Esophagus muscularis mucosa (tissue), 4 donors: ENCODE measurements at regions not wholly inside any gene's neighbourhood (a gene's known extent, or its start where the extent isn't known, plus 50 kb on each side); places are given as distances from the start of the nearest gene placed in this dataset.

ENCODE experiments used
- DNase-seq: peaks from one replicate; pipeline ENCODE4 v3.0.0-alpha.2; 2017; ENCODE audit errors: extremely low spot score
- H3K27ac ChIP-seq, 4 donors: fragments of 200-600 bp; sonication (generic); replicated peaks in 1 of 4; 1 replicate in 3 of 4; 2 replicates in 1 of 4; pipeline ENCODE4 v1.5.1; 2016 to 2019; ENCODE audit warnings: mild to moderate bottlenecking in 1 of 4
- H3K27me3 ChIP-seq, 4 donors: fragments of 200-600 bp; sonication (generic); one replicate each; pipeline versions ENCODE4 v1.5.1 to v1.6.0; 2016 to 2019
- H3K36me3 ChIP-seq, 4 donors: fragments of 200-600 bp; sonication (generic); one replicate each; pipeline ENCODE4 v1.5.1; 2016 to 2019
- H3K4me1 ChIP-seq, 4 donors: fragments of 200-600 bp; sonication (generic); one replicate each; pipeline ENCODE4 v1.5.1; 2016 to 2019
- H3K4me3 ChIP-seq, 4 donors: fragments of 200-600 bp; sonication (generic); 1 replicate in 2 of 4; 2 replicates in 2 of 4; pipeline ENCODE4 v1.5.1; 2016 to 2019; ENCODE audit warnings: mild to moderate bottlenecking in 4 of 4, moderate library complexity in 1 of 4
- H3K9me3 ChIP-seq, 4 donors: fragments of 200-600 bp; sonication (generic); 1 replicate in 3 of 4; 2 replicates in 1 of 4; pipeline ENCODE4 v1.5.1; 2016 to 2019
- EP300 ChIP-seq: sonication (generic); formaldehyde crosslinking; IDR thresholded peaks from one replicate; pipeline ENCODE4 v1.6.1; 2017; ENCODE audit warnings: antibody characterized with exemption
- POLR2A ChIP-seq: fragments of 450-650 bp; IDR thresholded peaks from one replicate; pipeline ENCODE4 v1.6.1; 2017; ENCODE audit warnings: antibody characterized with exemption, moderate library complexity, mild to moderate bottlenecking, low read depth
- POLR2AphosphoS5 ChIP-seq, 2 donors: sonication (generic); formaldehyde crosslinking; IDR thresholded peaks; one replicate each; pipeline ENCODE4 v1.6.1; 2017; ENCODE audit warnings: antibody characterized with exemption in 2 of 2
- WGBS: methylation state at CpG from one replicate; pipeline ENCODE4 v1.1.5; 2018; 5-methylcytosine and 5-hydroxymethylcytosine counted together
- intact Hi-C: fragments of 100-400 bp; cut with DNase I; formaldehyde crosslinking; loops from one replicate; pipeline ENCODE4 v1.15.1; 2023
- TF ChIP-seq, protein P1 (sequence below), 3 experiments: fragments of 200-600 bp in 2 of 3; fragments of 450-650 bp in 1 of 3; sonication (generic) in 2 of 3; IDR thresholded peaks; one replicate each; pipeline ENCODE4 v1.5.1; 2017 to 2019; ENCODE audit warnings: antibody characterized with exemption in 3 of 3, mild to moderate bottlenecking in 2 of 3, moderate library complexity in 1 of 3

DNA sequence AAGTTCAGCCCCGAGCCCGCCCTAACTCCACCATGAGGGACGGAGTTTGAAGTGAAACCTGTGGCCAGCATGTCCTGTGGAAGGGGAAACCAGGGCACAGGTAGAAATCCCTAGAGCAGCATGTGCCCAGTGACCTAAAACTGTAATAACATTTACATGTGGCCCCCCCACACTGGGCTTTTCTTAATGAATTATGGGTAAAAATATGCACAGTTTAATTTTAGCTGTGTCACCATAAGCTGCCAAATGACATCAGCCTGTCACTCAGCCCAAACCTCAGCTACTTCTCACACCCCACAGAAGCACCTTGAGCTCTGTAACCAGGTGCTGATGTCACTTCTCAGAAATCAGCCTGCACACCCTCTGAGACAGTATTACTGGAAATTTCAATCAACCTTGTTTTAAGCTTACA, 50.0 kb upstream of the SLC19A1 start:
- Histone ChIP-seq H3K36me3 (no peaks in the 10 kb centered on the region), H3K9me3 (peaks cover 0 to 14% (median 8%) of the 10 kb centered on the region in 4 donors), H3K27me3 (peaks cover 0 to 68% (median 19%) of the 10 kb centered on the region in 4 donors), H3K27ac (no peak overlapping the region), H3K4me1 (peaks cover 13 to 31% (median 22%) of the 10 kb centered on the region in 4 donors), H3K4me3 (no peak overlapping the region)
- TF ChIP-seq, protein P1, sequence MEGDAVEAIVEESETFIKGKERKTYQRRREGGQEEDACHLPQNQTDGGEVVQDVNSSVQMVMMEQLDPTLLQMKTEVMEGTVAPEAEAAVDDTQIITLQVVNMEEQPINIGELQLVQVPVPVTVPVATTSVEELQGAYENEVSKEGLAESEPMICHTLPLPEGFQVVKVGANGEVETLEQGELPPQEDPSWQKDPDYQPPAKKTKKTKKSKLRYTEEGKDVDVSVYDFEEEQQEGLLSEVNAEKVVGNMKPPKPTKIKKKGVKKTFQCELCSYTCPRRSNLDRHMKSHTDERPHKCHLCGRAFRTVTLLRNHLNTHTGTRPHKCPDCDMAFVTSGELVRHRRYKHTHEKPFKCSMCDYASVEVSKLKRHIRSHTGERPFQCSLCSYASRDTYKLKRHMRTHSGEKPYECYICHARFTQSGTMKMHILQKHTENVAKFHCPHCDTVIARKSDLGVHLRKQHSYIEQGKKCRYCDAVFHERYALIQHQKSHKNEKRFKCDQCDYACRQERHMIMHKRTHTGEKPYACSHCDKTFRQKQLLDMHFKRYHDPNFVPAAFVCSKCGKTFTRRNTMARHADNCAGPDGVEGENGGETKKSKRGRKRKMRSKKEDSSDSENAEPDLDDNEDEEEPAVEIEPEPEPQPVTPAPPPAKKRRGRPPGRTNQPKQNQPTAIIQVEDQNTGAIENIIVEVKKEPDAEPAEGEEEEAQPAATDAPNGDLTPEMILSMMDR (IDR thresholded peaks at IDR 0.05): no peak
- TF ChIP-seq POLR2AphosphoS5 (IDR thresholded peaks at IDR 0.05) (no peak), POLR2A (no peak), EP300 (no peak)
- intact Hi-C loops: no loop called here
- WGBS: 68% methylated on average over 3 of the region's 3 CpGs
- no peak for DNase-seq

GRCh38 chr21:45592626-45593134, 50.4 kb upstream of the SLC19A1 start:
- intact Hi-C loops: no loop called here
- WGBS: 81% methylated on average over 14 of the region's 14 CpGs
- no peaks in the 10 kb centered on the region for H3K36me3 ChIP-seq
- peaks cover 0 to 10% (median 4%) of the 10 kb centered on the region in 4 donors for H3K9me3 ChIP-seq
- H3K4me3 ChIP-seq: no peak overlapping the region
- DNase-seq: no peak
- peaks cover 13 to 31% (median 22%) of the 10 kb centered on the region in 4 donors for H3K4me1 ChIP-seq
- peaks cover 0 to 65% (median 19%) of the 10 kb centered on the region in 4 donors for H3K27me3 ChIP-seq
- no peak for TF ChIP-seq POLR2A
- no peak for TF ChIP-seq EP300
- TF ChIP-seq, protein P1 (IDR thresholded peaks at IDR 0.05): no peak
- no peak overlapping the region for H3K27ac ChIP-seq

DNA sequence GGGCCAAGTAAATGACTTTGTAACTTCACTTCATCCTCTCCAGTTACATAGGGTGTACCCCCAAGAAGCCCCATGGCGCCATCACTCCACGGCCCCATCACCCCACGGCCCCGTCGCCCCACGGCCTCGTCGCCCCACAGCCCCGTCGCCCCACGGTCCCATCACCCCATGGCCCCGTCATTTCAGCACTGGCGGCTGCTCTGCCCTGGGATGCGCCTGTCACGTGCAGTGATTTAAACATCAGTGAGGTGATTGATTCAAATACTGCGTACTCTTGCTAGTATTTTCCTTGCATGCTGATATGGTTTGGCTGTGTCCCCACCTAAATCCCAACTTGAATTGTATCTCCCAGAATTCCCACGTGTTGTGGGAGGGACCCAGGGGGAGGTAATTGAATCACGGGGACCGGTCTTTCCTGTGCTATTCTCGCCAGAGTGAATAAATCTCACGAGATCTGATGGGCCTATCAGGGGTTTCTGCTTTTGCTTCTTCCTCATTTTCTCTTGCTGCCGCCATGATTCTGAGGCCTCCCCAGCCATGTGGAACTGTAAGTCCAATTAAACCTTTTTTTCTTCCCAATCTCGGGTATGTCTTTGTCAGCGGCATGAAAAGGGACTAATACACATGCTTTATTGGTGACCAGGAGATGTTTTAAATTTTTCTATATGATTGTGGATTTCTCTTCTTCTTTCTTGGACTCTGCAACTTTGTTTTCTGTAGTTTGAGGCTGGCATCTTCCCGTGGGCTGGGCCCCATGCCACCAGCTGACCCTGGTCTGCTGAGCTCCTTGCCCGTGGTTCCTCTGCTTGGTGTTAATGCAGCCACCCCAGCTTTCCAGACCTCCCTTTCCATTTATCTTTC, 50.1 kb upstream of the PCBP3 start:
- Histone ChIP-seq H3K27ac (no peak overlapping the region), H3K36me3 (no peaks in the 10 kb centered on the region), H3K27me3 (peaks cover 0 to 63% (median 19%) of the 10 kb centered on the region in 4 donors), H3K4me1 (peaks cover 13 to 31% (median 22%) of the 10 kb centered on the region in 4 donors), H3K4me3 (no peak overlapping the region), H3K9me3 (peaks cover 0 to 6% (median 0%) of the 10 kb centered on the region in 4 donors)
- TF ChIP-seq, protein P1 (IDR thresholded peaks at IDR 0.05): no peak
- no peak for TF ChIP-seq EP300
- no peak for TF ChIP-seq POLR2AphosphoS5 (IDR thresholded peaks at IDR 0.05)
- no peak for TF ChIP-seq POLR2A
- no peak for DNase-seq
- intact Hi-C loops: no loop called here
- WGBS: 84% methylated on average over 26 of the region's 26 CpGs
